CD4-positive, CD25-positive, alpha-beta regulatory T cell (primary cell): ENCODE measurements at regions not wholly inside any gene's neighbourhood (a gene's known extent, or its start where the extent isn't known, plus 50 kb on each side); places are given as distances from the start of the nearest gene placed in this dataset.

Source experiments
- ATAC-seq, 2 donors: fragments of 150-1000 bp; cut with Tn5 transposase; one replicate each; pipeline ENCODE4 v1.10.0; 2021; ENCODE audit warnings: low read depth in 2 of 2, moderate number of reproducible peaks in 2 of 2, moderate library complexity in 1 of 2
- DNase-seq, 3 donors: peaks; one replicate each; pipeline versions ENCODE4 v3.0.0 to v3.0.0-alpha.2; 2012 to 2022; ENCODE audit warnings: mixed read lengths in 1 of 3
- H3K27ac ChIP-seq: one replicate; pipeline ENCODE4 v1.7.0; 2013; ENCODE audit warnings: mild to moderate bottlenecking, low read length; ENCODE audit not compliant: insufficient read depth, poor library complexity, severe bottlenecking
- H3K27me3 ChIP-seq: one replicate; pipeline ENCODE4 v1.7.0; 2013; ENCODE audit warnings: low read length; ENCODE audit not compliant: control insufficient read depth, insufficient read depth
- H3K36me3 ChIP-seq: one replicate; pipeline ENCODE4 v1.7.0; 2013; ENCODE audit warnings: mild to moderate bottlenecking, low read length, moderate library complexity; ENCODE audit not compliant: control insufficient read depth, insufficient read depth
- H3K4me1 ChIP-seq: 2 replicates; pipeline ENCODE4 v1.7.0; 2013; ENCODE audit warnings: mild to moderate bottlenecking, low read length; ENCODE audit not compliant: insufficient read depth, control insufficient read depth, poor library complexity, severe bottlenecking
- H3K4me3 ChIP-seq: one replicate; pipeline ENCODE4 v1.7.0; 2013; ENCODE audit warnings: low read depth, mild to moderate bottlenecking, low read length, moderate library complexity
- H3K9me3 ChIP-seq, 2 experiments: 1 replicate in 1 of 2; 2 replicates in 1 of 2; pipeline ENCODE4 v1.7.0; 2013; ENCODE audit warnings: low read length in 2 of 2, mild to moderate bottlenecking in 1 of 2, moderate library complexity in 1 of 2; ENCODE audit not compliant: control insufficient read depth in 2 of 2
- H3K27ac Mint-ChIP-seq, 3 donors: one replicate each; pipeline ENCODE4 v1.8.0; 2020 to 2022; ENCODE audit warnings: mild to moderate bottlenecking in 3 of 3, mixed read lengths in 3 of 3, moderate library complexity in 2 of 3
- H3K27me3 Mint-ChIP-seq: one replicate; pipeline ENCODE4 v1.8.0; 2022; ENCODE audit warnings: mild to moderate bottlenecking, mixed read lengths
- H3K36me3 Mint-ChIP-seq: one replicate; pipeline ENCODE4 v1.8.0; 2020; ENCODE audit warnings: mixed read lengths
- H3K4me1 Mint-ChIP-seq, 4 donors: one replicate each; pipeline ENCODE4 v1.8.0; 2020 to 2022; ENCODE audit warnings: mixed read lengths in 4 of 4, mild to moderate bottlenecking in 1 of 4
- H3K4me3 Mint-ChIP-seq, 4 donors: one replicate each; pipeline ENCODE4 v1.8.0; 2020 to 2022; ENCODE audit warnings: mild to moderate bottlenecking in 4 of 4, mixed read lengths in 4 of 4, moderate library complexity in 3 of 4
- H3K9me3 Mint-ChIP-seq, 7 donors: one replicate each; pipeline ENCODE4 v1.8.0; 2020 to 2022; ENCODE audit warnings: mixed read lengths in 7 of 7, mild to moderate bottlenecking in 3 of 7, moderate library complexity in 2 of 7

- no peaks in the 10 kb centered on the region for H3K36me3 ChIP-seq
- peaks cover 29% of the 10 kb centered on the region for H3K4me1 ChIP-seq
- Mint-ChIP-seq H3K36me3 (no peaks in the 10 kb centered on the region), H3K4me3 (peak overlapping the region in 1 of 4 donors; percentile 75), H3K4me1 (peaks cover 0 to 42% (median 17%) of the 10 kb centered on the region in 4 donors), H3K27ac (peak overlapping the region in 2 of 3 donors; percentile 15 to 22), H3K27me3 (no peaks in the 10 kb centered on the region), H3K9me3 (peaks cover 0 to 3% (median 0%) of the 10 kb centered on the region in 7 donors)
- peak in 1 of 3 donors; percentile 71 for DNase-seq
- ATAC-seq: peak; percentile 85 to 90
- H3K27me3 ChIP-seq: no peaks in the 10 kb centered on the region
- no peak overlapping the region for H3K4me3 ChIP-seq
- H3K27ac ChIP-seq: no peak overlapping the region
- peaks cover 0 to 3% of the 10 kb centered on the region in 2 experiments for H3K9me3 ChIP-seq
These were observed 583.4 kb downstream of the VRK1 start for GRCh38 chr14:97380539-97380941.

GRCh38 chr14:97381309-97381708, 584.1 kb downstream of the VRK1 start:
- H3K4me1 ChIP-seq: peaks cover 29% of the 10 kb centered on the region
- peaks cover 0 to 3% (median 0%) of the 10 kb centered on the region in 7 donors for H3K9me3 Mint-ChIP-seq
- H3K4me1 Mint-ChIP-seq: peaks cover 0 to 42% (median 16%) of the 10 kb centered on the region in 4 donors
- DNase-seq (peak in 1 of 3 donors; percentile 17), ATAC-seq (no peak)
- no peaks in the 10 kb centered on the region for H3K36me3 ChIP-seq
- H3K9me3 ChIP-seq: peaks cover 0 to 3% of the 10 kb centered on the region in 2 experiments
- H3K27me3 ChIP-seq: no peaks in the 10 kb centered on the region
- H3K27ac Mint-ChIP-seq: peak overlapping the region in 1 of 3 donors; percentile 22
- no peak overlapping the region for H3K4me3 ChIP-seq
- no peaks in the 10 kb centered on the region for H3K27me3 Mint-ChIP-seq
- H3K27ac ChIP-seq: no peak overlapping the region
- H3K36me3 Mint-ChIP-seq: no peaks in the 10 kb centered on the region
- no peak overlapping the region for H3K4me3 Mint-ChIP-seq

DNA sequence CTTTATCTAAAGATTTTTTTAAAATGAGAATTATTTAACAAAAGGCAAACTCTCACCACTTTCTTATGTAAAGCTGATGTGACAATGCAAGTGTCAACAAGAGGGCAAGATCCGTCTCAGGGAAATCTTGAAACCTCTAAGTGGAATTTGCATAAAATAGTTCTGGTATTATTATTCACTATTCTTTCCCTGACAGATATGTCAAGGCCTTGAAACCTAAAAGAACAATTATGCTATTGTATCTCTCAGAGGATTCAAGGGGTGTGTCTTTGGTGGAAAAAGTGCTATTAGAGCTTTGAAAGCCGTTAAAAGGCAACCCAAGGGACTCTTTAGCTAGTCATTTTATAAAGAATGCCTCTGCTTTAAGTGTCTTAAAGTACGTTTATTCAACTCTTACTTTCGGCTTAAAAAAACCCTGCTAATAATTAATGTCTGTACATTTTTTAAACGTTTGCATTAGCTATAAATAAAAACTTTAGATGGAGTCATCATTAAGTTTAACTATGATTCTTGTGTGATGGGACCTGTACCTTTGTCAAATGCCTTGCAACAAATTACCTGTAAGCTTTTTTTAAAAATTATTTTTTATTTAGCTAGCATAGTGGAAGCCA, 585.5 kb downstream of the VRK1 start:
- ATAC-seq: no peak
- Histone ChIP-seq H3K27me3 (no peaks in the 10 kb centered on the region), H3K9me3 (peaks cover 0 to 3% of the 10 kb centered on the region in 2 experiments), H3K27ac (no peak overlapping the region), H3K4me3 (no peak overlapping the region), H3K36me3 (no peaks in the 10 kb centered on the region), H3K4me1 (peaks cover 29% of the 10 kb centered on the region)
- Mint-ChIP-seq H3K4me3 (no peak overlapping the region), H3K27me3 (no peaks in the 10 kb centered on the region), H3K27ac (no peak overlapping the region), H3K36me3 (no peaks in the 10 kb centered on the region), H3K4me1 (peaks cover 0 to 43% (median 19%) of the 10 kb centered on the region in 4 donors), H3K9me3 (peaks cover 0 to 3% (median 0%) of the 10 kb centered on the region in 7 donors)
- DNase-seq: no peak

GRCh38 chr14:97385727-97386126, 588.5 kb downstream of the VRK1 start:
- Histone ChIP-seq H3K4me3 (no peak overlapping the region), H3K4me1 (peaks cover 2% of the 10 kb centered on the region), H3K36me3 (no peaks in the 10 kb centered on the region), H3K9me3 (peaks cover 0 to 3% of the 10 kb centered on the region in 2 experiments), H3K27me3 (no peaks in the 10 kb centered on the region), H3K27ac (no peak overlapping the region)
- no peak for ATAC-seq
- H3K36me3 Mint-ChIP-seq: no peaks in the 10 kb centered on the region
- DNase-seq: no peak
- peaks cover 0 to 3% (median 0%) of the 10 kb centered on the region in 7 donors for H3K9me3 Mint-ChIP-seq
- no peak overlapping the region for H3K4me3 Mint-ChIP-seq
- H3K27me3 Mint-ChIP-seq: no peaks in the 10 kb centered on the region
- H3K4me1 Mint-ChIP-seq: peaks cover 0 to 14% (median 4%) of the 10 kb centered on the region in 4 donors
- H3K27ac Mint-ChIP-seq: peak overlapping the region in 1 of 3 donors; percentile 2

DNA sequence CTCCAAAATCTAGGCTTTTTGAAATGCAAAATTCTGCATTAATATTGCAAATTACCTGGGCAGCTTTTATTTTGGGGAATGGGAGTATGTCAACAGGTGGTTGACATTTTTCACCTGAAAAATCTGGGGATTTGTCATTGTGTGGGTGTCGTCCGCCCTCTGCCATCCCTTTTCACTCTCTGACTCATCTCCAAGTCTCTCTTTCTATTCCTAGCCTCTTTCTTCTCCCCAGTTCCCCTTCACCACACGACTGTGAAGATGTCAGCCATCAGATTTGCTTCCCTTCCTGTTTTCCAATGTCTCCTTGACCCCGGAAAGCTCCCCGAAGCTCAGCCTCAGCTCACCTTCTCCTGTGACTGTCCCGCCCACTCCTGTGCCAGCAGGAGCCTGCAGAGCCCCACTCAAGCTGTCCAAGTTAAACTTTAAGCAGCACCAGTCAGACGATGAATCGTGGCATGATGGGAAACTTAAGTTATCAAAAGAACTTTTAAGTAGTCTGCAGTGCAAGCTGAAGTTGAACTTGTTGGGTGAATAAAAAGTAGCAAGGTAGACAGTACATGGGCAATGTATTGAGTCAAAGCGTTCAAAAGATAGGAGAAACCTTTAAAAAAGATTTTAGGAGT, 590.2 kb downstream of the VRK1 start:
- Mint-ChIP-seq H3K27ac (no peak overlapping the region), H3K36me3 (no peaks in the 10 kb centered on the region), H3K4me3 (no peak overlapping the region), H3K9me3 (no peaks in the 10 kb centered on the region), H3K27me3 (no peaks in the 10 kb centered on the region), H3K4me1 (peaks cover 0 to 6% (median 3%) of the 10 kb centered on the region in 4 donors)
- H3K36me3 ChIP-seq: no peaks in the 10 kb centered on the region
- H3K4me1 ChIP-seq: no peaks in the 10 kb centered on the region
- ATAC-seq: no peak
- no peak overlapping the region for H3K4me3 ChIP-seq
- DNase-seq: no peak
- H3K9me3 ChIP-seq: no peaks in the 10 kb centered on the region
- H3K27ac ChIP-seq: no peak overlapping the region
- no peaks in the 10 kb centered on the region for H3K27me3 ChIP-seq

DNA sequence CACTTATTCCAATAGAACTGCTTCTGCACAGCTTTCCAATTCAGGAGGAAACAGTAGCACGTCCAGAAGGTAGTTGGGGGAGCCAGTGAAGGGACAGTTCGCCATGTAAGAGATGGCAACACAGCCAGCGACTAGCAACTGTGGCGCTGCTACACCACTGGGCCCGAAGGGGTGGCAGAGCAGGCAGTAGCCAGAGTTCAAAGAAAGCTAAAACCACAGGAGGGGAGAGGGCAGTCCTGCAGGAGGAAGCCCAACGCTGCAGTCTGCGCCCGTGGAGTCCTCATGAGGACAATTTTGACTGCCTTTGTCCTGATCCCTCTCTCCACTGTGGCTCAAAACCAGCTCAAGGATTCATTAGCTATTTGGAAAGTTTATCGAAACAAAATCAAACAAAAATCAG, 591.2 kb downstream of the VRK1 start:
- Histone ChIP-seq H3K9me3 (no peaks in the 10 kb centered on the region), H3K27me3 (no peaks in the 10 kb centered on the region), H3K4me1 (no peaks in the 10 kb centered on the region), H3K27ac (no peak overlapping the region), H3K4me3 (no peak overlapping the region), H3K36me3 (no peaks in the 10 kb centered on the region)
- no peak for ATAC-seq
- Mint-ChIP-seq H3K4me1 (peaks cover 0 to 6% (median 3%) of the 10 kb centered on the region in 4 donors), H3K4me3 (no peak overlapping the region), H3K9me3 (no peaks in the 10 kb centered on the region), H3K27ac (no peak overlapping the region), H3K36me3 (no peaks in the 10 kb centered on the region), H3K27me3 (no peaks in the 10 kb centered on the region)
- DNase-seq: no peak

DNA sequence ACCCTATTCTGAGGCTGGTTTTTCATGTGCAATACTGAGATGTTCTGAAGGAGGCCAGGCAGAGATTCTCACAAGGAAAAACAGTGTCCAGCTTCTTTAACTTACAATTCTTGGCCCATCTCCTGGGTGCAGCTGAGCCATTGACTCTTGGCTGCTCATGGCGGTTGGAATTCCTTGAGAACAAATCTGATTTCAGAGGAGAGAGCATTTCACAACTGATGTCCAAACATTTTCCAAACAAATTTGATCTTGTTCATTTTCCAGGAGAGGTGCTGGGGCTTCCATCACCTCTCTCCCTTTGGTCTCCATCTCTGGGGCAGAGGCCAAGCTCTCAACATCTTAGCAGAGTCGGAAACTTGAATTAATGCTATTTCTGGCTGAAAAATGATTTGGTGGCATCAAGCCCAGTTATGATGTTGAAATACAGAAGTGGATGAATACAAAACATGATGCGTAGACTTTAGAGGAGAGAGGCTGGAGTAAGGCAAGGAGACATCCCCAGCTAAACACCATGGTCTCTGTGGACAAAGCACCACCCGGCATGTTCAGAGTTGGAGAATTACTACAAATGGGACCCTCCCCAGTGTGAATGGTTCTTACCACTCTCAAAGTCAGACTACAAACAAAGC, 593.0 kb downstream of the VRK1 start:
- no peaks in the 10 kb centered on the region for H3K9me3 Mint-ChIP-seq
- H3K4me3 Mint-ChIP-seq: no peak overlapping the region
- ATAC-seq (no peak), DNase-seq (no peak)
- no peaks in the 10 kb centered on the region for H3K27me3 Mint-ChIP-seq
- no peak overlapping the region for H3K27ac Mint-ChIP-seq
- H3K36me3 ChIP-seq: no peaks in the 10 kb centered on the region
- H3K4me3 ChIP-seq: no peak overlapping the region
- no peaks in the 10 kb centered on the region for H3K4me1 ChIP-seq
- no peaks in the 10 kb centered on the region for H3K36me3 Mint-ChIP-seq
- peaks cover 0 to 6% (median 3%) of the 10 kb centered on the region in 4 donors for H3K4me1 Mint-ChIP-seq
- H3K9me3 ChIP-seq: no peaks in the 10 kb centered on the region
- H3K27ac ChIP-seq: no peak overlapping the region
- no peaks in the 10 kb centered on the region for H3K27me3 ChIP-seq
